HG02571 (cell line): ENCODE measurements at regions not wholly inside any gene's neighbourhood (a gene's known extent, or its start where the extent isn't known, plus 50 kb on each side); places are given as distances from the start of the nearest gene placed in this dataset.

ENCODE experiments used
- ATAC-seq: cut with Tn5 transposase; IDR thresholded peaks from one replicate; pipeline ENCODE4 v1.9.1; 2021; ENCODE audit warnings: mild to moderate bottlenecking, moderate library complexity; ENCODE audit not compliant: unreplicated experiment

DNA sequence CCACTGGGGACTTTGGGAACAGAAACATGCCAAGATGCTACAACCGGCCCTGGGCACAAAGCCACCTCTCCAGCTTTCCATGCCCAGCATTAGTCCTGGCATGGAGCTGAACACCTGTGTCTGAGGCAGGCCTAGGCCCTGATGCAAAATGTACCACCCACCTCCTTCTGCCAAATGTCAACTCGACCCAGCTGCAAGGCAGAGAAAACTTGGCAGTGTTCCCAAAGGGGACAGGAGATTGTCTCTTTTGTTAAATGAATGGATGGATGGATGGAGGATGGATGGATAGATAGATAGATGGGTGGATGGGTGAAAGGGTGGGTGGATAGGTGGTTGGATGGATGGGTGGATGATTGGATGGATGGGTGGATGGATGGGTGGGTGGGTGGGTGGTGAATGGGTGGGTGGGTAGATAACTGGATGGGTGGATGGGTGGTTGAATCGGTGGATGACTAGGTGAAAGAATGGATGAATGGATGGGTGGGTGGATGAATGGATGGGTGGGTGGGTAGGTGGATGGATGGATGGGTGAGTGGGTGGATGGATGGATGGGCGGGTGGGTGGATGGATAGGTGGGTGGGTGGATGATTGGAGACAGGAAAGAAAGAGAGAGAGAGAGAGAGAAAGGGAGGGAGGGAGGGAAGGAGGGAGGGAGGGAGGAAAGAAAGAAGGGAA lies 73.4 kb upstream of the TNRC6C start:
- ATAC-seq = no peak

DNA sequence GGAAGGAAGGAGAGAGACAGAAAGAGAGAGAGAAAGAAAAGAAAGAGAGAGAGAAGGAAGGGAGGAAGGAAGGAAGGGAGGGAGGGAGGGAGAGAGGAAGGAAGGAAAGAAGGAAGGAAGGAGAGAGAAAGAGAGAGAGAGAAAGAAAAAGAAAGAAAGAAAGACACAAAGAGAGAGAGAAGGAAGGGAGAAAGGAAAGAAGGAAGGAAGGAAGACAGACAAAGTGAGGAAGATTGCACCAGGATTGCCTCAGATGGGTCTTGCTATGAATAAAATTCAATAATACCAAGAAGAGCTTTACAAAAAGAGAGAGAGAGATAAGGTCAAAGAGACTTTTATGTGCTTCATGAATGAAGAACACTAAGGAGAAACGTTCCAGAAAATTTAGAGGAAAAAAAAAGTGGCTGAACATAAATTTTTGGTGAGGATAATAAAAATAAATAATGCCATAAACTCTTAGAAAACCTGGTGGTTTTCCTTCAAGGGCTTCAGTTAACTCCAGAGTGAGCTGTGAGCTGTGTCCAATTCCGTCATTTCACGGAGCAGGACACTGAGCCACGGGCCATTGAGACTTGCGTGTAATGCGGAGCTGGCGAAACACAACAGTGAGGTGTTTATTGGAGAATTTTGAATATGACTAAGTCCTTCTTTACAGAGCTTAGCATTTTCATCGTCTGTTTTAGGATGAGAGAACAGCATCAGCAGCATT lies 72.7 kb upstream of the TNRC6C start:
- ATAC-seq = no peak

DNA sequence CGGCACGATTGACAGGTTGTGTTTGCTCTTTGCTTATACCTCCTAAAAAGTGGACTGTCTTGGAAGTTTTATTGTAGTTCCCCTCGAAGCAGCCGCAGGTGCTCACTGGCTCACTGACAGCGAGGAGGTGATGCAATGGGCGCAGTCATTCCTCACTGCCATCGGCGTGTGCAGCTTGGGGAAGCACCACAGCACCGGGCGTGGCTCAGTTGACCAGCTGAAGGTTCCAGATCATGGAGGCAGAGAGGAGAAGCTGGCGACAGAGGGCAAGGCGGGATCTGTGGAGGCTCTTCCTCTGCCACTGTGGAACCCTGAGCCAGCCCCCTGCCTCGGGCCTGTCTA lies 72.1 kb upstream of the TNRC6C start:
- no peak for ATAC-seq

DNA sequence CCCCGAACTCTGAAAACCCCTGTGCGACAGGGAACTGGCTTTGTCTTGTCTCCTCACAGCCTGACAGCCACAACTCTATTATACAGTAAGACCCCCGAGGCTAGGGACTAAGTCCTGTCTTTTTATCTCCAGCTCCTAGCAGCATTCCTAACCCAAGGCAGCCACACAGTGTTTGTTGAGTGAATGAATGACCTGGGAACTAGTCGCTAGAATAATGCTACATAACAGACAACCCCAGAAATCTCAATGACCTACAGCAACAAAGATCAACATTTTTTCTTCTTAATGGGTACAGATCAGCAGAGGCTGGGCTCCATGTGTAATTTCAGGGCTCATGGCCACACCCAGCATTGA lies 71.4 kb upstream of the TNRC6C start:
- ATAC-seq = no peak

DNA sequence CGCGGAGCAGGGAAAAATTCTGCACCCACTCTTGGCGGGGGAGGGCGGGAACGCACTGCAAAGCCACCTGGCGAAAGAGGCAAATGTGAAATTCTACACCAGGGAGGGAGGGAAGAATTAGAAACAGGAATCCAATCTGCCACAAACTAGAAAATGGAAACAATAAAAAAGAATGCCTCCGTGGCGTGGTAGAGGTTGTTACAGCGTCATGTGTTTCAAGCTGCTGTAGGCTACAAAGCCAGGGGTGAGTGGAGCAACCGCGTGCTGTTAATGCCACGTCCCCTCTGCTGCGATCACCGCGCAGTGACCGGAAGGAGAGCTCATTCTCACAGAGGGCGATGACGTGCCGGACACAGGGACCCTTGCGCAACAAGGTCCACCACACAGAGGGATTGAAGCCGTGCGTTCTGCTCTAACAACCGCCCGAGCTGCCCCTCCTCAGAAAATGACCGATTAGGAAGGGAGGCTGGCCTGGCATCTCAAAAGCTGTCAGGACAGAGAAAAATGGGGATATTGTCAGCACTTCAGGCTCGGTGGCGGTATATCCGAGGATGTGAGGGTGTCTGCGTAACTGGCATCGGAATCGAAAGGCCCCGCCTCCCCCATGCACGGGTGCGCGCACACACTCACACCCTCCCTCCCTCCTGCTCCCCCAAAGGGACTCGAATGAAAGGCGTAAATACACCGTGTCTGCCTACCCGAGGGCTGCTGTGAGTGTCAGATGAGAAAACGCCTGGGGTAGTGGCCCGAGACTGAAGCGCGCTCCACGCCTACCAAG lies 70.8 kb upstream of the TNRC6C start:
- no peak for ATAC-seq

DNA sequence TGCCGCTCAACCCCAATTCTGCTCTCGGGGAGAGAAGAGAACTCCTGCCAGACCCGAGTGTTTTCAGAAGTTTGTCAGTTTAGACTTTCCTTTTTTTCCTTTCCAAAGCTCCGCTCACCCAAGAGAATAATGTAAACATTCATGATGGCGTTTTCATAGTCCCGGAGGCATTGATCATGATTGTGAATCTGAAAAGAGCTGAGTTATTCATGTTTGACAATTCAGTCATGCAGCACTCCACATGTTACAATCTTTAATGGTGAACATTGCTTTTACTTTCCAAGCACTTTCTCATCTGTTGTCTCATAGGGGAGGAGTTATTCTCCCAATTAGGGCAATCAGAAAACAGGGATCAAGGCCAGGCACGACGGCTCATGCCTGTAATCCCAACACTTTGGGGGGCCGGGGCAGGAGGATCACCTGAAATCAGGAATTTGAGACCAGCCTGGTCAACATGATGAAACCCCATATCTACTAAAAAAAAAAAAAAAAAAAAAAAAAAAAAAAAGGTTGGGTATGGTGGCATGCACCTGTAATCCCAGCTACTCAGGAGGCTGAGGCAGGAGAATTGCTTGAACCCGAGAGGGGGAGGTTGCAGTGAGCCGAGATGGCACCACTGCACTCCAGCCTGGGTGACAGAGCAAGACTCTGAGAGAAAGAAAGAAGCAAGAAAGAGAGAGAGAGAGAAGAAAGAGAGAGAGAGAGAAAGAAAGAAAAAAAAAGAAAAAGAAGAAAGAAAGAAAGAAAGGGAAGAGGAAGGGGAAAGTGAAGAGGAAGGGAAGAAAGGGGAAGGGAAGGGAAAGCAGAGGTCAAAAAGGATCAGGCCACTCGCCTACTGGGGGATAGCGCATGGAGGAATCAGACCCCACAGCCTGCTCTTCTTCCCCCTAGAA lies 70.0 kb upstream of the TNRC6C start:
- ATAC-seq = no peak

DNA sequence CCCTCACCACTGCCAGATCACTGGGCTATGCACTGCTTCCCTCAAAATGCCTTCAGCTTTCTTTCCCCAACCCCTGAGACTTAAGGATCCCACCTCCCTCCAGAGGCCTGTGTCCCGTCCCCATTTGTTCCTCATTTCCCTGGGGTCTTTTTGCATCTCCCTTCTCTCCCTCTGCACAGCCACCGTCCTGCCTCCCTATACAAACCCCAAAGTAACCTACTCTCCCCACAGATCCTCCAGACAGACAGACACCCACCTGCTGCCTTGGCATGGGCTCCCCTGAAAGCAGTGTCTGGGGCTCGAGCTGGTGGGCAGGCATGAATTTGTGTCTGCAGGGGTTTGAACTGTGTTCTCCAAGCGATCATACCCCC lies 69.4 kb upstream of the TNRC6C start:
- no peak for ATAC-seq

DNA sequence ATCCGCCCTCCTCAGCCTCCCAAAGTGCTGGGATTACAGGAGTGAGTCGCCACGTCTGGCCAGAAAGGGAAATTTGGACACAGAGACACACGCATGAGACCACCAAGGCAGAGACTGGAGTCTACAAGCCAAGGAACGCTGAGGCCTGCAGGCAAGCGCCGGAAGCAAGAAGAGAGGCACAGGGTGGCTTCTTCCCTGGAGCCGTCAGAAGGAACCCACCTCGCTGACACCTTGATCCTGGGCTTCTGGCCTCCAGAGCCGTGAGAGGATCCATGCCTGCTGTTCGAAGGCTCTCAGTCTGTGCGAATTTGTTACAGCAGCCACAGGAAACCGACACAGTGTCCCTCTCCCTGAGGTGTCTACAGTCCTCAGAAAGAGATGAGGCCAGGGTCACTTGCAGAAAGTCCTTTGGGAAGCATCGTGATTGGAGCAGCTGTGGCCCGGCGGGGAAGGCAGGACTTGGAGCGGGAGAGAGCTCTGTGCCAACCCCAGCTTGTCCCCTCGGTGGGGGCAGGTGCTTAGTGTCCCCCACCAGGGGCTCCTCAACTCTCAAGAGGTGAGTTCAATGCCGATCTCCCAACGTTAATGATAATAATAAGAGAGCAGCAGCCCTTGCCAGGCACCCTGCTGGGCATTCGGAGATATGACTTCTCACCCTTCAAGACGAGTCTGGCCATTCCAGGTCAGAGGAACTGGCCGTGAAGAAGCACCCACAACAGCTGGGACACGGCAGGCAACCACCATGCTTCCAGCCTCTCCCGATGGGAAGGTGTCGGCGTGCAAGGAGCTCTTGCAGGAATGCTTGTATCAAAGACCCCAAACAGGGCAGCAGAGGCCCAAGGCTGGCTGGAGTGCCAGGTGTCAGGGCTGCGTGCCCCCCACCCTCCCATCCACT lies 68.4 kb upstream of the TNRC6C start:
- ATAC-seq = no peak

DNA sequence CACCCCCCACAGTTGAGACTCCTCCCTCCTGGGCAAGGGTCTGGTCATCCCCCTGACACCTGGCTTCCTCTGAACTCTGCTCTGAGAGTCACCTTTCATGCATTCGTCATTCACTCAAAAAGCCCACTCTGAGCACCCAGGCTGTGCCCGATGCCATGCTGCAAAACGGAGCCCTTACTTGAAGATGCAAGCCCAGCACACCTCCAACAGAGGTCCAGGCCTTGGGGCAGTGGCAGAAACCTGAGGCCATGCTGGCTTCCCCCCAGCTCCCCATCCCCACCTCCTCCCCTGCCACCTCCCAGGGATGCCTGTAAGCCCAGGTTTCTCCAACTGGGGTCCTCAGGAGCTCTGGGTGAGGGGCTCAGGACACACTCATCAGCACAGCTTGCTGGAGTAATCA lies 67.7 kb upstream of the TNRC6C start:
- ATAC-seq = no peak

DNA sequence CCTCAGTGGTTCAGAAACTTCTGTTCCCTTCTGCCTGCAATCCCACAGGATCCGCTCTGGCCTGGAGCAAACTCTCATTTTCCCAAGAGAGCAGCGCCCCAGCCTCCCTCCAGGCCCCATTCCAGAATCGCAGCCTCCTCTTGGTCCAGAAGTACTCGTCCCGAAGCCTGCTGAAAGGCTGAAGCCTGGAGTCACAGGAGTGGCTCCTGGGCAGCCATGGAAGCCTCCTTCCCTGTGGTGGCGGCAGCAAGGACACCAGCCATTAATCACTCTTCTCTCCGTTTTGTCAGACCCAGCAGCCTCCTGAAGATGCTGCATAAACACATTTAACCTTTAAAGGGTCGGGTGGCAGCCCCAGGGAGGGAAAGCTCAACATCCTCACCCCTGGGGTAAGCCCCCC lies 66.9 kb upstream of the TNRC6C start:
- ATAC-seq = no peak

DNA sequence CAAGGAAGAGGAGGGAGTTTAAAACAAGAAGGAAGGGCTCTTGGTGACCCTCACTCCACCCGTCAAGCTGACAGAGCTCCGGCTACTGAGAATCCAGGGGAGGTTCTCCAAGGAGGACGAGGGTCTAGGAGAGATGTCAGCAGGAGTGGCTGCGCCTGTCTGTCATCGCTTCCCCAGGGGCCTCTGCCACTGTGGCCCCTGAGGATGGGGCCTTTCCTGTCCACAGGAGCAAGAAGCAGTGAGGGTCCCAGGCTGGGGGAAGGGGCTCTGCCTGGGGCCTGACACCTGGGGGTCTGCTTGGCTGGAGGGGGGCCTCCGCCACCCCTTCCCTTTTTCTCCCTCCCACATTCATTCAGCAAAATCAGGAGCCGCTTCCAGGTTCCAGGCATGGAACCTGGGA lies 66.5 kb upstream of the TNRC6C start:
- no peak for ATAC-seq

DNA sequence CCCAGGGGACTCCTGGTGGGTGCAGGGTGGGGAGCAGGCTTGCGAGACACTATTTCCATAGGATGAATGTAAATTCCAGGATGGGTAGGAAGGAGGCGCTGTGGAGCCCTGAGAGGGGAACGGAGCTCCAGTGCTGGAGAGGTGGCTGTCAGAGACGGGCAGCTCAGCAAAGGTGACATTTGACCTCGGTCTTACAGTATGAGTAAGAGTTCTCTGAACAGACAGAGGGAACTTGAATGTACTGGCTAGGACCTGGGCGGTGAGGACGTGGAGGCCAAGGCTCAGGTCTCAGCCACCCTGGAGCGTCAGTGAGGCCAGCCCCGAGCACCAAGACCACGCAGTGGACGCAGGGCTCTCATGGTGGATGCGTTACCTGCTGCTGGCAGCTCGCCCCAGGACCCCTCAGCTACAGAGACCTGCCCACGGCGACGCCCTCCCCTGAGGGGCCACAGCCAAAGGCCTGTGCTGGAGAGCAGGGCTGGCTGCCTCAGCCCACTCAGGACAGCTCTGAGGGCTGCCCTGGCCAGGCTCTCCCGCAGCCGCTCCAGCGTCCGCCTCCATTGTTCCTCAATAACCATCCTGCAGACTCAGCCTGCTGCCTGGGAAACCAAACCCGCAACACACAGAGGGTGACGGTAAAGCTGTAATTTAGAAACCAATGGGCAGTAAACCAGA lies 65.9 kb upstream of the TNRC6C start:
- ATAC-seq = no peak

DNA sequence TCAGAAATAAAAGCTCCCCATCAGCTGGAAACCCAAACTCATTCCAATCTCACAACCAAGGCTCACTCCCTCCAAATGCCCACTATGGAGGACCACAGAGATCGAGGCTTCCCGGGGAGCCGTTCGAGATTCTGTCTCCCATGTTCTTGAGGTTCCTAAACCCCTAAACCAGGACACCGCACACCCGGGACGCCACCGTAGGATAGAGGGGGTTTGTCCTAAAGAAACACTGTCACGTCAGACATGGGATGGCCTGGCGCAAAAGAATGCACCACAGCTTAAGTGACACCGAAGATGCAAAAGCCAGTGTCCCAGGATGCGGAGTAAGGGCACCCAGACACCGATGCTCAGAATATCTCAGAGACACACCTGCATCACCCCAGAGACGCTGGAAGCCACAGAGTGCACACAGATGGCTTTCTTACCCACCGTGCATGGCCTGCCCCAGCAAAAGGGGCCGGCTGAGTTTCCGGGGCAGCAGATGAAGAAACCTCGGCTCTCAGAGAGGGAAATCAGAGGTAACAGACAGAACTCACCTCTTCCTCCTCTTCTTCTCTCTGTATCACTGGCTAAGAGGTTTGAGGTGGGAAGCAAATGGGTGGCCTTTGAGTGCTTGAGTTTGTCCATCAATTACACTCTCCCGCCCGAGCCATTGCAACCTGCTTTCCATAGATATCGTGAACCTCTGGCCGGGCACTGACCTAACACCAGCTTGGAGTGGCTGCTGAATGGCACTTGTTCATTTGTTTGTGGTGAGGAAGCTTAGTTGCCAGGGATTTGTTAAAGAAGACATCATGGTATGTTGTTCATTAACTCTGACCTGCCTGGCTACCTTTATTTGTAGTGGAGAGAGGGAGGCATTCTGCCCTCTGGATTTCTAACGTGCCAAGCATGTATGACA lies 65.1 kb upstream of the TNRC6C start:
- no peak for ATAC-seq

DNA sequence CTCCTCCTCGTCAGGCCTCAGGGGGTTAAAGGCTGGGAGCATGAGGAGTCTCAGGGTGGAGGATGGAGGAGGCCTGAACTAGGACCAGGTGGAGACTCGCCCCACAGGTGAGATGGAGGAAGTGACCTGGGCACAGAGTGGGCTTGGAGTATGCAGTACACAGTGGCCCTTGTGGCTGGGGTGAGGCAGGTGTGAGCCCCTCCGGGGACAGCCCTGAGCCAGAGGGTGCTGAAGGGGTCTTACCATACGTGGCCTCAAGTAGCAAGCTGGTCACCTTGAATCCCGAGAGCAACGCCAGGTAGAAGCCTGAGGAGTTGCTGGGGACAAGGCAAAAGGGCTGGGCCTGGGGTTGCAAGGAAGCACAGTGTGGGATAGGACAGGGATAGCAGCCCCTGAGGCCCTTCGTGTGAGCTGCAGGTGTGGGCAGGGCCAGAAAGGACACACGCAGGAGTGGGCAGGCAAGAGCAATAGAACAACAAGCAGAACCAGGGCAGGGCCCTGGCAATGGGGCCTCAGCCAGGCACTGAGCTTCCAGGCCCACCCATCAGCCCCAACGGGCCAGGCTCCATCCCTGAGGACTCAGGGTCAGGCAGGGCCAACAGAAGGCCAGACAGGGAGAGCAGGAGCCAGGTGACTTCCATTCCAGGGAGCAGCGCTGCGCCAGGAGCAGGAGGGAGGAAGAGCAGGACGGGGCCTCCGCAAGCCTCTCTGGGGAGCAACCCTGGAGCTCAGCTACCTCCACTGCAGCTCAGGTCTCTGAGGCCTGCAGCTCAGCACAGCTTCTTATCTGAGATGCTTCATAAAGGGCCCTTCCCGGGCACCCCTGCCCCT lies 64.2 kb upstream of the TNRC6C start:
- ATAC-seq = no peak

DNA sequence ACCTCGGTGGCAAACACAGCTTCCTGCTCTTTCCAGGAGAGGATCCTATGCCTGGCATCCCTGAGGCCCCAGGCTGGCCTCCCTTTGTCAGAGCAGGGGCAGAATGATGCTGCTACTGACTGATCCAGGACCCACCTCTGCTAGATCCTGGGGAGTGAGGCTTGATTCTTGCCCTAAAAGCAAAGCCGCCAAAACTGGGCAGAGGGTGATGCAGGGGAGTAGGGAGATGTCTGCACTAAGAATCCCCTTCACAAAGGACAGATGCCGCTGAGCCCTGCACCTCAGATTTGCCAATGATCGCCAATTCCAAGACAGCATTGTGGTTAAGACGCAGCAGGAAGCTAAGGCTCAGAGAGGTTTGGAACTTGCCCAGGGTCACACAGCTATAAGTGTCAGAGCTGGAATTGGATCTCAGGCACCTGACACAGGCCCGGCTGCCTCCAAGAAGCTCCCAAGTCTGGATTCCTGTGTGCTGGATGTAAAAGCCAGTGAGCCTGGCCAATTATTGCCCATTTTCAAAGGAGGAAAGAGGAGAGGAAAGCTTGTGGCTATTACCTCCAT lies 60.7 kb upstream of the TNRC6C start:
- no peak for ATAC-seq

DNA sequence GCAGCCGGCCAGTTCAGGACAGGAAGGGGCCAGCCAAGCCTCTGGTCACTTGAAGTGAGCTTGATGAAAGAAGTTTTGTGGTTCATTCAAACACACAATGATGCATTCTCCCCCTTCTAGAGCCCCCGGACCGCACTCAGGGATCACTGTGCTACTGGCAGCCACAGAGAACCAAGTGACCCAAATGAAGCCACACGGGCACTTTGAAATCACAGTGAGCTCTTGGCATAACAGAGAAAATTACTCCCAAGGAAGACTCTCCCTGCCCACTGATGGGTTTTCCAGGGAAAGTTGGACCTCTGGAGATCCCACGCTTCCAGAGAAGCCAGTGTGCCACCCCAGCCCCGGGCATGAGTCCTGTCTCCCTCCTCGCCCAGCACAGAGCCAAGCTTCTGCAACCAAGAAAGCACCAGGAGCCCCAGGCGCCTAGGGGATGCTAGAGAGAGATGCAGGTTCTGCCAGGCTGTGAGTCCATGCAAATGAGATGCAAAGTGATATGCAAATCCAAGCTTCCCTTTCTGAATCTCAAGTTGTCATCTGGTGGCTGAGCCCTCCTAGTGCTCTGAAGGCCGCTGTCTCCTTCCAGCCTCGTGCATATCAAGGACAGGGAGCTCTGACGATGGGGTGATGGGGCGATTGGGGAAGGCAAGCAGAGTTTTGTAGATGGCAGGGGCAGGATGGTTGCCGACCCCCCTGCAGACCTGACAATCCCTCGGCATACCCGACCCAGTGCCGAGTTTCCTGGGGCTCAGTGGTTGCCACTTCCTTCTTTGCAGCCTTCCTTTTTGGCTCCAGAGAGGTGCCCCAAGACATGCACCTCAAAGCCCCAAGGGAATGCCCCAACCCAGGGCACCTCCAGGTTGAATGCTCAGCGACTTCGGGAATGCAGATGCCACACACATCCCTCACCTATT lies 59.7 kb upstream of the TNRC6C start:
- no peak for ATAC-seq

DNA sequence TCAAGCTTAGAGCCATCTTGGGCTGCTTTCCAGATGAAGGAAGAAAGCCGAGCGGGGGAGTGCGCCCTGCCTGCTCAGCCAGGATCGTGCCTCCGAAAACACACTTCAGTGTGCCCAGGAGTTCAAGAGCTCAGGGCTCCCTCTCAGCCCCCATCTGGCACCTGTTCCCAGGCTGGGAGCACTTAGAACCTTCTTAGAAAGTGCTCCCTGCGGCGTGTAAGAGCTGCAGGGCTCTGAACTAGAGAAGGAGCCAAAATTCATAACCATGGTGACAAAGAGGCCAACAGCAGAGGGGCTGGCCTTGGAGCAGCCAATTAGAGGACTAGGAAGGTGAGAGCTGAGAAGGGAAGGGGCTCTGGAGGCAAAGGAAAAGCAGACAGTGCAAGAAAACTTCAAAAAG lies 59.0 kb upstream of the TNRC6C start:
- no peak for ATAC-seq
